HG03558 (cell line): ENCODE measurements at regions not wholly inside any gene's neighbourhood (a gene's known extent, or its start where the extent isn't known, plus 50 kb on each side); places are given as distances from the start of the nearest gene placed in this dataset.
A peak's percentile ranks its signal among the peaks of the same experiment; 100 is the strongest.

Experiments used
- ATAC-seq: cut with Tn5 transposase; IDR thresholded peaks from one replicate; pipeline ENCODE4 v1.9.1; 2021; ENCODE audit warnings: moderate number of reproducible peaks; ENCODE audit not compliant: unreplicated experiment; ENCODE audit errors: extremely low read depth

- ATAC-seq = no peak
Measured at GRCh38 chr4:100746141-100746739, 228.4 kb upstream of the EMCN start.

GRCh38 chr4:100742045-100742444, 224.2 kb upstream of the EMCN start:
- no peak for ATAC-seq

GRCh38 chr4:100739426-100739825, 221.6 kb upstream of the EMCN start:
- no peak for ATAC-seq

GRCh38 chr4:100738196-100739165, 220.7 kb upstream of the EMCN start:
- no peak for ATAC-seq

GRCh38 chr4:100736641-100737451, 219.0 kb upstream of the EMCN start:
- ATAC-seq = no peak

- ATAC-seq = no peak
Measured at GRCh38 chr4:100728861-100729260, 211.0 kb upstream of the EMCN start.

- ATAC-seq = peak; percentile 74
Measured at GRCh38 chr4:100722866-100723459, 205.1 kb upstream of the EMCN start.

GRCh38 chr4:100722133-100722532, 204.3 kb upstream of the EMCN start:
- ATAC-seq = no peak

- no peak for ATAC-seq
Measured at GRCh38 chr4:100721490-100721889, 203.7 kb upstream of the EMCN start.

GRCh38 chr4:100721077-100721476, 203.3 kb upstream of the EMCN start:
- ATAC-seq = no peak

- no peak for ATAC-seq
Measured at GRCh38 chr4:100716416-100716815, 198.6 kb upstream of the EMCN start.

- no peak for ATAC-seq
Measured at GRCh38 chr4:100708776-100709175, 191.0 kb upstream of the EMCN start.

- ATAC-seq = no peak
Measured at GRCh38 chr4:100707786-100708185, 190.0 kb upstream of the EMCN start.

GRCh38 chr4:100696531-100696930, 178.7 kb upstream of the EMCN start:
- no peak for ATAC-seq

GRCh38 chr4:100695871-100696270, 178.0 kb upstream of the EMCN start:
- ATAC-seq = no peak

- ATAC-seq = no peak
Measured at GRCh38 chr4:100695039-100695654, 177.3 kb upstream of the EMCN start.

GRCh38 chr4:100694467-100694866, 176.6 kb upstream of the EMCN start:
- ATAC-seq = no peak

- ATAC-seq = no peak
Measured at GRCh38 chr4:100690812-100691211, 173.0 kb upstream of the EMCN start.

GRCh38 chr4:100688368-100688767, 170.5 kb upstream of the EMCN start:
- no peak for ATAC-seq
